ENCODE measurements at regions not wholly inside any gene's neighbourhood (a gene's known extent, or its start where the extent isn't known, plus 50 kb on each side); places are given as distances from the start of the nearest gene placed in this dataset.
"Not testable (repeated sequence)": the region's sequence is repeated elsewhere in the genome, so short reads cannot be mapped to it uniquely, and the experiment has no call there.

GRCh38 chr10:78420946-78421735, 387.5 kb downstream of the RPS24 start:
- TF ChIP-seq ZNF274 (IDR thresholded peaks at IDR 0.05; ENCODE audit: low read depth, low read length): no peak
- no peak overlapping the region for H3K4me3 ChIP-seq (ENCODE audit: low read length)

GRCh38 chr10:78424050-78424449, 390.4 kb downstream of the RPS24 start:
- H3K4me3 ChIP-seq (ENCODE audit: low read length): not testable (repeated sequence)

GRCh38 chr10:78424723-78425122, 391.1 kb downstream of the RPS24 start:
- TF ChIP-seq ZNF274 (IDR thresholded peaks at IDR 0.05; ENCODE audit: low read depth, low read length): no peak
- no peak overlapping the region for H3K4me3 ChIP-seq (ENCODE audit: low read length)

DNA sequence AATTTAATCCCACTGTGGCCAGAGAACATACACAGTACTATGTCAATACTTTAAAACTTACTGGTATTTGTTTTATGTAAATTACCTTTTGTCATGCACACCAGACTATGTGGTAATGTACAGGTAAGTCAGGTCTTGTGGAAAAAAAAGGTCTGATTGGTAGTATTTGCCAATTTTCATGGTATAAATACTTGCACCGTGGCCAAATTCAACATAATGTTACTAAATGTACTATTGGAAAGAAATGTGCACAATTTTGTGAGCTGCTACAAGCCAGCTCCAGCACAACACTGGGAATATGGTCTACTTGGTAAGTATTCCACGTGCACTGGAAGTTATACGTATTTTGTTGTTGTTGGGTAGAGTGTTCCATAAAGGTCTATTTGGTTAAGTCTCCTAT, 392.5 kb downstream of the RPS24 start:
- H3K4me3 ChIP-seq (ENCODE audit: low read length): no peak overlapping the region
- no peak for TF ChIP-seq ZNF274 (IDR thresholded peaks at IDR 0.05; ENCODE audit: low read depth, low read length)

- no peak for TF ChIP-seq ZNF274 (IDR thresholded peaks at IDR 0.05; ENCODE audit: low read depth, low read length)
- H3K4me3 ChIP-seq (ENCODE audit: low read length): no peak overlapping the region
Measured at GRCh38 chr10:78427497-78428031, 393.9 kb downstream of the RPS24 start.

DNA sequence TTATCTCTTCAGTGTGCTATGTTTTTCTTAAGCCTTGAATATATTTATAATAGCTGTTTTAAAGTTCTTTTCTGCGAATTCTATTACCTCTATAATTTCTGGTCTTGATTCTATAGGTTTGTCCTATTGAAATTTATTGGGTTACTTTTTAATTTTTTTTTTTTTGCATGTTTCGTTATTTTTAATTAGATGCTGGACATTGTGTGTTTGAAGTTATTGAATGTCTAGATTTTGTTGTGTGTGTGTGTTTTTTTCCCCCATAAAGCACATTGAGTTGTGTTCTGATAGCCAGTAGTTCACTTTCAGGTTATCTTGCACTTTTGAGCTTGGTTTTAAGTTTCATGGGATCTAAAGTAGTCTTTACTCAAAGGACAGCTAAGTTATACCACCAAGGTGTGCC, 394.9 kb downstream of the RPS24 start:
- no peak for TF ChIP-seq ZNF274 (IDR thresholded peaks at IDR 0.05; ENCODE audit: low read depth, low read length)

GRCh38 chr10:78429984-78430383, 396.3 kb downstream of the RPS24 start:
- TF ChIP-seq ZNF274 (IDR thresholded peaks at IDR 0.05; ENCODE audit: low read depth, low read length): no peak
- no peak overlapping the region for H3K4me3 ChIP-seq (ENCODE audit: low read length)

More for the DNA sequence above, 394.9 kb downstream of the RPS24 start:
- no peak overlapping the region for H3K4me3 ChIP-seq (ENCODE audit: low read length)

- H3K4me3 ChIP-seq (ENCODE audit: low read length): no peak overlapping the region
- no peak for TF ChIP-seq ZNF274 (IDR thresholded peaks at IDR 0.05; ENCODE audit: low read depth, low read length)
Measured at GRCh38 chr10:78432583-78432982, 398.9 kb downstream of the RPS24 start.

GRCh38 chr10:78433076-78433595, 399.5 kb downstream of the RPS24 start:
- no peak overlapping the region for H3K4me3 ChIP-seq (ENCODE audit: low read length)
- no peak for TF ChIP-seq ZNF274 (IDR thresholded peaks at IDR 0.05; ENCODE audit: low read depth, low read length)

DNA sequence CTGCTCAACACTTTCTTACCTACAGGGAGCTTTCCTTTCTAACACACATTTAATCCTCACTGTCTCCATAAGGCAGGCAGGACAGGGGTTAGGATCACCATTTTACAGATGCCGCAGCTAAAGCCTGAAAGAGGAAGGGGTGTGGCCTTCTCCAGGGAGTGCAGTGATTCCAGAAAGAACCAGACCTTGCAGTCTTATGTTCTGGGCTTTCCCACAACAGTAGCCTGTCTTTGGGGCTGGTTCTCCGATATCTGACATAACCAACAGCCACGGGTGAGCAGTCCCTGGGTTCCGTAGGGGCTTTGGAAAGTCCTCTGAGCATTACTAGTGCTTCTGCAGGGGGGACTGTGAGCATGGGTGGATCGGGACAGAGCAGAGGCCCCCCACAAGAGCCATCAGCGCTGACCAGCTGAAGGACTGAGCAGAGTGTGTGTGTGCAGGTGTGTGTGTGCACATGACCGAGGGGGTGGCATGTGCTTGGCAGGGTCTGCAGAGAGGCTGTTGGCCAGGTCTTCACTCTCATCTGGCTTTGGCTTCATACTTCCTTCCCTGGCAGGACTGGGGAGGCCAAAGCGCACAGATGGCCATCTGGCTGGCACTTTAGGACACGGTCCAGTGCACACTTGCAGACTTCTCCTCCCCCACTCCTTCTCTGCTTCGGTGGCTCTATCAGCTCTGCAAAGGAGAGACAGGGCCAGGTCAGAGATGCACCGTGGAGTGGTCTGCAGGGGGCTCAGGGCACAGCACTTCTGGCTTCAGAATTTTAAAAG, 400.3 kb downstream of the RPS24 start:
- no peak for TF ChIP-seq ZNF274 (IDR thresholded peaks at IDR 0.05; ENCODE audit: low read depth, low read length)
- no peak overlapping the region for H3K4me3 ChIP-seq (ENCODE audit: low read length)

GRCh38 chr10:78434886-78435285, 401.2 kb downstream of the RPS24 start:
- no peak for TF ChIP-seq ZNF274 (IDR thresholded peaks at IDR 0.05; ENCODE audit: low read depth, low read length)
- H3K4me3 ChIP-seq (ENCODE audit: low read length): no peak overlapping the region

DNA sequence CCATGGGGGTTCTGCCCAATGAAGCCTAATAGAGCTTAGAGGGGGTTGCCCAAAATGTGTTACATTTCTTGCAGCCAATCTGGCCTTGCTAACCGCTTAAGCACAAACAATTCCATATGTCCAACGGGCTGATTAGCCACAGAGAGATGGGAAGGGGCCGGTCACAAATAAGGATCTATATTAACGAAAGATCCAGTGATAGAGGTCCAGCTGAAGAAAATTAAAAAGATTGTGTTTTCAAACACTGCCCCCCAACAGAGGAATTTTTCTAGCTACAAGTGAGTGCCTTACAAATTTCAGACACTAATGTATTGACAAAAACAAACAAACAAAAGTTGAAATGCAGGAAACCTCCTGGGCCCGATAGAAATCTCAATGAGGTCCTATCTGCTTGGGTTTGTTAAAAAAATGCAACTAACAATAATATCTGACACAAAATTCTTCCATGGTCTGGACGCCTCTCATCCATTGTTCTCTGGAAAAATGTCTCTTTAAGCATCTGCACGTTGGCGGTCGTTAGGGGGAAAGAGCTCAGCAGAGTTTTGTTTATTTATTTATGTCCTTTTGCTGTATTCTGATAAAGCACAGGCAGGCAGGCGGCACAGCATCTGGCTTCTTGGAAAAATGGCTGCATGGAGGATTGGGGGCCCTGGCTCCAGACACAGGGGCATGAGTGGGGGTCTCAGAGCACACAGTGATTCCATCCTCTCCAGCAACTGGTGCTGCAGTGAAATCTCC, 402.0 kb downstream of the RPS24 start:
- H3K4me3 ChIP-seq (ENCODE audit: low read length): no peak overlapping the region
- no peak for TF ChIP-seq ZNF274 (IDR thresholded peaks at IDR 0.05; ENCODE audit: low read depth, low read length)

- no peak overlapping the region for H3K4me3 ChIP-seq (ENCODE audit: low read length)
- no peak for TF ChIP-seq ZNF274 (IDR thresholded peaks at IDR 0.05; ENCODE audit: low read depth, low read length)
Measured at GRCh38 chr10:78436222-78436573, 402.5 kb downstream of the RPS24 start.

- no peak for TF ChIP-seq ZNF274 (IDR thresholded peaks at IDR 0.05; ENCODE audit: low read depth, low read length)
- H3K4me3 ChIP-seq (ENCODE audit: low read length): no peak overlapping the region
Measured at GRCh38 chr10:78436706-78437406, 403.2 kb downstream of the RPS24 start.

Data from GM08714 (cell line).